ENCODE measurements at regions not wholly inside any gene's neighbourhood (a gene's known extent, or its start where the extent isn't known, plus 50 kb on each side); places are given as distances from the start of the nearest gene placed in this dataset.

DNA sequence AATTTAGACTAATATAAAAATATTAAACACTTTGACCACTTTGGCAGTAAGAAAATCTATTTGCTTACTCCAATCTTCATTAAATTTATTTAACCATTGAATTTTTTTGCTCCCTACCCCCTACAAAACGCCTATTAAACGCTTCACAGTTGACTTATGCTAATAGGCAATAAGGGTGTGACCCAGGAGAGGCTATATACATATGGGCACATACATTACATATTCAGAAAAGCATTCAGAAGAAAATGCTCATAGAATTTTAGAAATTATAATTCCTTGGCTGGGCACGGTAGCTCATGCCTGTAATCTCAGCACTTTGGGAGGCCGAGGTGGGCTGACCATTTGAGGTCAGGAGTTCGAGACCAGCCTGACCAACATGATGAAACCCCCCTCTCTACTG lies 95.6 kb upstream of the STARD13 start:
- H4K20me1 ChIP-seq (ENCODE audit: insufficient read depth, low read length): no peaks in the 10 kb centered on the region
- H3K27me3 ChIP-seq (ENCODE audit: insufficient read depth, low read length): no peaks in the 10 kb centered on the region
- no peak overlapping the region for H3K4me2 ChIP-seq (ENCODE audit: insufficient read depth, low read length)
- no peaks in the 10 kb centered on the region for H3K9me3 ChIP-seq (ENCODE audit: low read depth, low read length)
- no peaks in the 10 kb centered on the region for H3K4me1 ChIP-seq (ENCODE audit: insufficient read depth, low read length)
- H3K27ac ChIP-seq (ENCODE audit: low read depth, low read length): no peak overlapping the region
- no peak overlapping the region for H3K4me3 ChIP-seq (ENCODE audit: insufficient read depth, low read length)
- TF ChIP-seq, protein P1, sequence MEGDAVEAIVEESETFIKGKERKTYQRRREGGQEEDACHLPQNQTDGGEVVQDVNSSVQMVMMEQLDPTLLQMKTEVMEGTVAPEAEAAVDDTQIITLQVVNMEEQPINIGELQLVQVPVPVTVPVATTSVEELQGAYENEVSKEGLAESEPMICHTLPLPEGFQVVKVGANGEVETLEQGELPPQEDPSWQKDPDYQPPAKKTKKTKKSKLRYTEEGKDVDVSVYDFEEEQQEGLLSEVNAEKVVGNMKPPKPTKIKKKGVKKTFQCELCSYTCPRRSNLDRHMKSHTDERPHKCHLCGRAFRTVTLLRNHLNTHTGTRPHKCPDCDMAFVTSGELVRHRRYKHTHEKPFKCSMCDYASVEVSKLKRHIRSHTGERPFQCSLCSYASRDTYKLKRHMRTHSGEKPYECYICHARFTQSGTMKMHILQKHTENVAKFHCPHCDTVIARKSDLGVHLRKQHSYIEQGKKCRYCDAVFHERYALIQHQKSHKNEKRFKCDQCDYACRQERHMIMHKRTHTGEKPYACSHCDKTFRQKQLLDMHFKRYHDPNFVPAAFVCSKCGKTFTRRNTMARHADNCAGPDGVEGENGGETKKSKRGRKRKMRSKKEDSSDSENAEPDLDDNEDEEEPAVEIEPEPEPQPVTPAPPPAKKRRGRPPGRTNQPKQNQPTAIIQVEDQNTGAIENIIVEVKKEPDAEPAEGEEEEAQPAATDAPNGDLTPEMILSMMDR (IDR thresholded peaks at IDR 0.05; ENCODE audit: extremely low read depth, low read depth, low read length): no peak
- H3K79me2 ChIP-seq (ENCODE audit: insufficient read depth, low read length): no peaks in the 10 kb centered on the region
- H3K36me3 ChIP-seq (ENCODE audit: insufficient read depth, low read length): no peaks in the 10 kb centered on the region
- DNase-seq (ENCODE audit: insufficient read length, low spot score, missing footprints): no peak
- no peak overlapping the region for H2AFZ ChIP-seq (ENCODE audit: low read length)

DNA sequence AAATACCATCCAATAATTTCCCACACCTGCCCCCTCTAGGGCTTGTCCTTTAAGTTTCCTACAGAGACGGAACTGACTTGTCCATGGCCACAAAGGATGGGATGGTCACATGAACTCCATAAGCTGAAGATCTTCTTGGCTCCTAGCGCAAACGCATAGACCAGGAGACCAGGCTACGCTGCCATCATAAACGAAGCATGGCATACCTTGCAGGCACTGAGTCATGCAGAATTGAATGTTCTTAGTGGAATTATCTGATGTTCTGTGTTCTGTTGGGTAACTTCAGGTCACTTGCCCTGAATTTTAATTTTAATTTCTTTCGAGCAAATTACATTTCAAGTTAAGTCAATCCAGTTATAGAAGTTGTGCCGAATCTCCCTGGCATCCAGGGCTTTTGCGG lies 96.4 kb upstream of the STARD13 start:
- no peaks in the 10 kb centered on the region for H3K9me3 ChIP-seq (ENCODE audit: low read depth, low read length)
- H3K4me3 ChIP-seq (ENCODE audit: insufficient read depth, low read length): no peak overlapping the region
- H4K20me1 ChIP-seq (ENCODE audit: insufficient read depth, low read length): no peaks in the 10 kb centered on the region
- H3K4me1 ChIP-seq (ENCODE audit: insufficient read depth, low read length): no peaks in the 10 kb centered on the region
- H3K4me2 ChIP-seq (ENCODE audit: insufficient read depth, low read length): no peak overlapping the region
- no peak for DNase-seq (ENCODE audit: insufficient read length, low spot score, missing footprints)
- H3K27ac ChIP-seq (ENCODE audit: low read depth, low read length): no peak overlapping the region
- H3K36me3 ChIP-seq (ENCODE audit: insufficient read depth, low read length): no peaks in the 10 kb centered on the region
- TF ChIP-seq, protein P1 (IDR thresholded peaks at IDR 0.05; ENCODE audit: extremely low read depth, low read depth, low read length): no peak
- H2AFZ ChIP-seq (ENCODE audit: low read length): no peak overlapping the region
- no peaks in the 10 kb centered on the region for H3K27me3 ChIP-seq (ENCODE audit: insufficient read depth, low read length)
- H3K79me2 ChIP-seq (ENCODE audit: insufficient read depth, low read length): no peaks in the 10 kb centered on the region

DNA sequence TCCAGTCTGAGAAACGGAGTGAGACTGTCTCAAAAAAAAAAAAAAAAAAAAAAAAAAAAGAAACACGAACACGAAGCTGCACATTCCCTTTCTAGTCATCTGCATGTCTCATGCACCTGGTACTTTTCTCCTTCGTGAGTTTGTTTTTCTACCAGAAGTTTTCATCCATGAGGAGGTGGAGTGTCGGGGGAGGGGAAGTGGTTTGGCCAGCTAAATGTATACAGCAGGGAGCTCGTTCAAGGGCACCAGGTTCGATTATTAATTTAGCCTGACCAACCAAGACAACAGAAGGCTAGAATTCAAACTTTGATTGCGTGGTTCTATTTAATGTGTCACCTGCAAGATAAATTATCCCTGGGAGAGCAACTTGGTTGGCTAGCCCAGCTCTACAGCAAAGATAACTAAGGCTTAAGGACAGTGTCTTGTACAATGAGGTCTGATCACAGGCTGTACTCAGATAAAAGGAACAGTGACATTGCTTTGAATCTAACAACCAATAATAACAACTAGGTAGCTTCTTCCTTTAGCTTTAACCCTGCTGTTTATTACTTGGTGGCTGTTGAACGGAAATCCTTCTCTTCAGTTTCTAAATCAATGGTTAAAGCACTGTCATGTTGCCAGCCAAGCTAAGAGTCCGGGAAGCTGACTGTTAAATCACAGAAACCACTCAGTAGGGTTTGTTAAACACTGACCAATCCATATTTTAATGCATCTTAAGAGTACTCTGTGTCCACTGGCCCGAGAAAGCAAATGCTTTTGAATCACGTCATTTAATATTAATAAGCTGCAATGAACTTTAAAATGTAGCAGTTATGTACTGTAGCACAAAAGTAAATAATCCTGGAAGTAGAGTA lies 98.4 kb upstream of the STARD13 start:
- H3K4me3 ChIP-seq (ENCODE audit: insufficient read depth, low read length): no peak overlapping the region
- no peak for DNase-seq (ENCODE audit: insufficient read length, low spot score, missing footprints)
- peak overlapping the region; percentile 14 for H2AFZ ChIP-seq (ENCODE audit: low read length)
- no peak overlapping the region for H3K27ac ChIP-seq (ENCODE audit: low read depth, low read length)
- H3K36me3 ChIP-seq (ENCODE audit: insufficient read depth, low read length): no peaks in the 10 kb centered on the region
- H3K79me2 ChIP-seq (ENCODE audit: insufficient read depth, low read length): no peaks in the 10 kb centered on the region
- H3K27me3 ChIP-seq (ENCODE audit: insufficient read depth, low read length): no peaks in the 10 kb centered on the region
- H3K9me3 ChIP-seq (ENCODE audit: low read depth, low read length): no peaks in the 10 kb centered on the region
- H3K4me1 ChIP-seq (ENCODE audit: insufficient read depth, low read length): no peaks in the 10 kb centered on the region
- TF ChIP-seq, protein P1 (IDR thresholded peaks at IDR 0.05; ENCODE audit: extremely low read depth, low read depth, low read length): no peak
- H4K20me1 ChIP-seq (ENCODE audit: insufficient read depth, low read length): no peaks in the 10 kb centered on the region
- no peak overlapping the region for H3K4me2 ChIP-seq (ENCODE audit: insufficient read depth, low read length)

DNA sequence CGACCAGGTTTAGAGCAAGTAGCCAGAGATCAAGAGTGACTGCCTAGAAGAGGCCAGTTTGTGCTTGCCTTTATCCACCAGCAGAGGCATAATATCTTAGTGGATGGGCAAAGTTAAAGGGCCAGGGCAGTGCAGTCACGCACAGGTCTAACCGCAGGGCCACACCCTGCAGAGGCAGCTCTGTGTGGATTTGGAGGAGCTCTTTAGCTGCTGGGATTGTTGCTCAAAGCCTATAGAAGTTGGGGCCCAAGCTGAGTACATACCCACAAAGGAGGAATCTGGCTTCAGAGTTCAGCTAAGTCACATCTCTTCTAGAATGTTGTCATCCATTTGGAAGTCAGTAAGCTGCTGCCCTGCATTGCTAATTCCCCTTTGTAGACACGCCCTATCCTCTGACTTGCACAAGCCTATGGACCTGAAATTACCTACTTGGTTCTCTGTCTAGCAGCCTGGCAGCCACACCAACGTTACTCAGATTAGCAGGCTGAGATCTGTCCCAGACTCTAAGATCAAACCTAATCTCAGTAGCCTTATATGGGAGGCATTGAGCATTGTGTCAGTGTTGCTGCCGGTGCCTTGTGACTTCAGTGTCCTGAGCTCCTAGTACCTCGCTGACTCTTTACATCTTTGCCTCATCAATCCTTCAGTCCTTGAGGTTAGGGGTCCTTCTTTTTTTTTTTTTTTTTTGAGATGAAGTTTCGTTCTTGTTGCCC lies 102.9 kb upstream of the STARD13 start:
- H3K9me3 ChIP-seq (ENCODE audit: low read depth, low read length): no peaks in the 10 kb centered on the region
- no peak overlapping the region for H3K4me3 ChIP-seq (ENCODE audit: insufficient read depth, low read length)
- H3K79me2 ChIP-seq (ENCODE audit: insufficient read depth, low read length): no peaks in the 10 kb centered on the region
- no peaks in the 10 kb centered on the region for H3K4me1 ChIP-seq (ENCODE audit: insufficient read depth, low read length)
- H4K20me1 ChIP-seq (ENCODE audit: insufficient read depth, low read length): no peaks in the 10 kb centered on the region
- H3K27ac ChIP-seq (ENCODE audit: low read depth, low read length): no peak overlapping the region
- DNase-seq (ENCODE audit: insufficient read length, low spot score, missing footprints): no peak
- H2AFZ ChIP-seq (ENCODE audit: low read length): no peak overlapping the region
- H3K27me3 ChIP-seq (ENCODE audit: insufficient read depth, low read length): no peaks in the 10 kb centered on the region
- TF ChIP-seq, protein P1 (IDR thresholded peaks at IDR 0.05; ENCODE audit: extremely low read depth, low read depth, low read length): peak; percentile 19
- no peak overlapping the region for H3K4me2 ChIP-seq (ENCODE audit: insufficient read depth, low read length)
- no peaks in the 10 kb centered on the region for H3K36me3 ChIP-seq (ENCODE audit: insufficient read depth, low read length)

All from osteoblast (primary cell).